GM23338 (cell line): ENCODE measurements at regions not wholly inside any gene's neighbourhood (a gene's known extent, or its start where the extent isn't known, plus 50 kb on each side); places are given as distances from the start of the nearest gene placed in this dataset.

Experiments used
- ATAC-seq: fragments of 200-7000 bp; cut with Tn5 transposase; 3 replicates; pipeline ENCODE4 v1.9.1; 2020
- DNase-seq: peaks from one replicate; pipeline ENCODE4 v3.0.0-alpha.2; 2015; ENCODE audit warnings: low spot score
- H2AFZ ChIP-seq: fragments of 200-600 bp; sonication (generic); 2 replicates; pipeline ENCODE4 v1.8.0; 2016; ENCODE audit warnings: antibody characterized with exemption, mild to moderate bottlenecking, moderate library complexity
- H3F3A ChIP-seq: fragments of 200-600 bp; sonication (generic); replicated peaks from 2 replicates; pipeline ENCODE4 v1.8.0; 2017; ENCODE audit warnings: antibody characterized with exemption, mixed run types, low read depth
- H3K27ac ChIP-seq: fragments of 200-600 bp; sonication (generic); 2 replicates; pipeline ENCODE4 v1.6.1; 2016; ENCODE audit warnings: low read depth
- H3K27me3 ChIP-seq: fragments of 200-600 bp; sonication (generic); 2 replicates; pipeline ENCODE4 v1.8.0; 2016; ENCODE audit warnings: mild to moderate bottlenecking, mixed run types, moderate library complexity; ENCODE audit not compliant: insufficient read depth
- H3K36me3 ChIP-seq: fragments of 200-600 bp; sonication (generic); 2 replicates; pipeline ENCODE4 v1.8.0; 2016; ENCODE audit warnings: mild to moderate bottlenecking; ENCODE audit not compliant: insufficient read depth
- H3K4me1 ChIP-seq: fragments of 200-600 bp; sonication (generic); 2 replicates; pipeline ENCODE4 v1.8.0; 2016; ENCODE audit warnings: mild to moderate bottlenecking, moderate library complexity; ENCODE audit not compliant: insufficient read depth
- H3K4me2 ChIP-seq: fragments of 200-600 bp; sonication (generic); 2 replicates; pipeline ENCODE4 v1.7.1; 2017; ENCODE audit warnings: mixed run types
- H3K4me3 ChIP-seq: fragments of 200-600 bp; sonication (generic); 2 replicates; pipeline ENCODE4 v1.6.1; 2016; ENCODE audit warnings: mixed run types
- H3K79me2 ChIP-seq: fragments of 200-600 bp; sonication (generic); replicated peaks from 2 replicates; pipeline ENCODE4 v1.8.0; 2017; ENCODE audit warnings: mild to moderate bottlenecking; ENCODE audit not compliant: insufficient read depth
- H3K9me2 ChIP-seq: fragments of 200-600 bp; sonication (generic); 2 replicates; pipeline ENCODE4 v1.8.0; 2017; ENCODE audit not compliant: insufficient read depth
- H4K20me1 ChIP-seq: fragments of 200-600 bp; sonication (generic); replicated peaks from 2 replicates; pipeline ENCODE4 v1.8.0; 2017; ENCODE audit warnings: mild to moderate bottlenecking; ENCODE audit not compliant: insufficient read depth
- H3K27ac Mint-ChIP-seq: 2 replicates; pipeline ENCODE4 v1.8.0; 2020; ENCODE audit warnings: inconsistent platforms, mild to moderate bottlenecking, moderate library complexity, mixed read lengths
- H3K27me3 Mint-ChIP-seq: 3 replicates; pipeline ENCODE4 v1.8.0; 2022; ENCODE audit warnings: low read depth, mild to moderate bottlenecking, moderate library complexity, mixed read lengths, inconsistent platforms; ENCODE audit not compliant: insufficient read depth, poor library complexity
- H3K36me3 Mint-ChIP-seq: 3 replicates; pipeline ENCODE4 v1.8.0; 2021; ENCODE audit warnings: low read depth, mild to moderate bottlenecking, inconsistent platforms, moderate library complexity, mixed read lengths
- H3K4me1 Mint-ChIP-seq: 3 replicates; pipeline ENCODE4 v1.8.0; 2020; ENCODE audit warnings: mild to moderate bottlenecking, inconsistent platforms, mixed read lengths
- H3K4me3 Mint-ChIP-seq: 3 replicates; pipeline ENCODE4 v1.8.0; 2021; ENCODE audit warnings: moderate library complexity, mild to moderate bottlenecking, inconsistent platforms, mixed read lengths
- H3K9me3 Mint-ChIP-seq: 3 replicates; pipeline ENCODE4 v1.8.0; 2020; ENCODE audit warnings: moderate library complexity, mild to moderate bottlenecking, inconsistent platforms, mixed read lengths
- CREB1 ChIP-seq: fragments of 250-450 bp; sonication (Bioruptor Pico); IDR thresholded peaks from 2 replicates; pipeline ENCODE4 v1.5.0; 2020; ENCODE audit warnings: low read depth, mild to moderate bottlenecking, moderate library complexity
- EZH2 ChIP-seq: fragments of 200-600 bp; sonication (generic); IDR thresholded peaks from one replicate; pipeline ENCODE4 v1.8.0; 2017; ENCODE audit warnings: antibody characterized with exemption, mild to moderate bottlenecking, low read depth; ENCODE audit not compliant: unreplicated experiment
- EZH2phosphoT487 ChIP-seq: fragments of 200-600 bp; sonication (generic); IDR thresholded peaks from one replicate; pipeline ENCODE4 v1.8.1; 2018; ENCODE audit warnings: antibody characterized with exemption; ENCODE audit not compliant: unreplicated experiment
- JUNB ChIP-seq: IDR thresholded peaks from one replicate; pipeline ENCODE4 v1.6.1; 2016; ENCODE audit warnings: antibody characterized with exemption; ENCODE audit not compliant: unreplicated experiment
- NANOG ChIP-seq: IDR thresholded peaks from 2 replicates; pipeline ENCODE4 v1.6.1; 2016; ENCODE audit warnings: antibody characterized with exemption, borderline replicate concordance
- POLR2AphosphoS5 ChIP-seq: IDR thresholded peaks from 2 replicates; pipeline ENCODE4 v1.6.1; 2016; ENCODE audit warnings: antibody characterized with exemption, low read depth
- STAT1 ChIP-seq: IDR thresholded peaks from one replicate; pipeline ENCODE4 v1.6.1; 2016; ENCODE audit warnings: antibody characterized with exemption; ENCODE audit not compliant: unreplicated experiment
- ZNF114 ChIP-seq: fragments of 250-450 bp; sonication (Bioruptor Pico); IDR thresholded peaks from 2 replicates; pipeline ENCODE4 v1.5.0; 2020; ENCODE audit warnings: mild to moderate bottlenecking, moderate library complexity
- ZNF331 ChIP-seq: fragments of 250-450 bp; sonication (Bioruptor Pico); IDR thresholded peaks from 2 replicates; pipeline ENCODE4 v1.5.0; 2020; ENCODE audit warnings: low read depth, mild to moderate bottlenecking, moderate library complexity
- TF ChIP-seq, protein P1 (sequence below): IDR thresholded peaks from 2 replicates; pipeline ENCODE4 v1.6.1; 2016; ENCODE audit warnings: antibody characterized with exemption
- TF ChIP-seq, protein P2 (sequence below): IDR thresholded peaks from one replicate; pipeline ENCODE4 v1.6.1; 2018; ENCODE audit warnings: antibody characterized with exemption; ENCODE audit not compliant: unreplicated experiment
- TF ChIP-seq, protein P3 (sequence below), 2 experiments: fragments of 200-600 bp in 1 of 2; sonication (generic) in 1 of 2; conservative IDR thresholded peaks; 2 replicates each; pipeline versions ENCODE4 v1.5.1 to v1.6.1; 2016 to 2017; ENCODE audit warnings: antibody characterized with exemption in 2 of 2, low read depth in 2 of 2, mild to moderate bottlenecking in 2 of 2, moderate library complexity in 1 of 2
- TF ChIP-seq, protein P4 (sequence below): fragments of 250-450 bp; sonication (Bioruptor Pico); IDR thresholded peaks from 2 replicates; pipeline ENCODE4 v1.5.0; 2020; ENCODE audit warnings: mild to moderate bottlenecking, moderate library complexity

DNA sequence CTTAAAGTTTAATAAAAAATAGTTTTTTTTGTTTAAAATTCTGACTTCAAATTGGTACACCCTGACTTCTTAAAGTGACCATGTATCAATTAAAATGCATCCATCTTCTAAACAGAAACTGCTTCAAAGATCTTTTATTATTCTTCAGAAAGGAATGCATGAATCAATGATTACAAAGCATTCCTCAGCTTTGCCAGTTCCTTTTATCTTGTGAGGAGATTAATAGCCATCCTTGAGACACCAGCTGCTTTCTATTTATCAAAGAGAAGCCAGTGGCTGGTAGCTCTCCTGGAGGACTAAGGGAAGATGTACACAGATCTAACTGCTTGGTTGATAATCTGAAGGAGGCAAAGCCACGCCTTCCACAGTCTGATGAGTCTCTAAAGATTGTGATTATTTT lies 2222.5 kb downstream of the LRRC4C start:
- Histone ChIP-seq H3K4me1 (no peaks in the 10 kb centered on the region), H3F3A (no peaks in the 10 kb centered on the region), H3K27ac (no peak overlapping the region), H3K4me3 (no peak overlapping the region), H3K36me3 (no peaks in the 10 kb centered on the region), H4K20me1 (no peaks in the 10 kb centered on the region), H3K27me3 (no peaks in the 10 kb centered on the region), H3K9me2 (no peaks in the 10 kb centered on the region), H3K4me2 (no peak overlapping the region), H3K79me2 (no peaks in the 10 kb centered on the region), H2AFZ (no peak overlapping the region)
- Mint-ChIP-seq H3K27ac (no peak overlapping the region), H3K36me3 (no peaks in the 10 kb centered on the region), H3K9me3 (no peaks in the 10 kb centered on the region; the same call in 2 of the 3 replicates), H3K4me3 (no peak overlapping the region), H3K4me1 (no peaks in the 10 kb centered on the region), H3K27me3 (no peaks in the 10 kb centered on the region)
- DNase-seq = no peak
- ATAC-seq = no peak
- no peak for TF ChIP-seq POLR2AphosphoS5
- no peak for TF ChIP-seq CREB1
- no peak for TF ChIP-seq EZH2
- no peak for TF ChIP-seq EZH2phosphoT487
- no peak for TF ChIP-seq STAT1
- no peak for TF ChIP-seq ZNF114
- TF ChIP-seq, protein P1, sequence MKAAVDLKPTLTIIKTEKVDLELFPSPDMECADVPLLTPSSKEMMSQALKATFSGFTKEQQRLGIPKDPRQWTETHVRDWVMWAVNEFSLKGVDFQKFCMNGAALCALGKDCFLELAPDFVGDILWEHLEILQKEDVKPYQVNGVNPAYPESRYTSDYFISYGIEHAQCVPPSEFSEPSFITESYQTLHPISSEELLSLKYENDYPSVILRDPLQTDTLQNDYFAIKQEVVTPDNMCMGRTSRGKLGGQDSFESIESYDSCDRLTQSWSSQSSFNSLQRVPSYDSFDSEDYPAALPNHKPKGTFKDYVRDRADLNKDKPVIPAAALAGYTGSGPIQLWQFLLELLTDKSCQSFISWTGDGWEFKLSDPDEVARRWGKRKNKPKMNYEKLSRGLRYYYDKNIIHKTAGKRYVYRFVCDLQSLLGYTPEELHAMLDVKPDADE = no peak
- TF ChIP-seq, protein P2, sequence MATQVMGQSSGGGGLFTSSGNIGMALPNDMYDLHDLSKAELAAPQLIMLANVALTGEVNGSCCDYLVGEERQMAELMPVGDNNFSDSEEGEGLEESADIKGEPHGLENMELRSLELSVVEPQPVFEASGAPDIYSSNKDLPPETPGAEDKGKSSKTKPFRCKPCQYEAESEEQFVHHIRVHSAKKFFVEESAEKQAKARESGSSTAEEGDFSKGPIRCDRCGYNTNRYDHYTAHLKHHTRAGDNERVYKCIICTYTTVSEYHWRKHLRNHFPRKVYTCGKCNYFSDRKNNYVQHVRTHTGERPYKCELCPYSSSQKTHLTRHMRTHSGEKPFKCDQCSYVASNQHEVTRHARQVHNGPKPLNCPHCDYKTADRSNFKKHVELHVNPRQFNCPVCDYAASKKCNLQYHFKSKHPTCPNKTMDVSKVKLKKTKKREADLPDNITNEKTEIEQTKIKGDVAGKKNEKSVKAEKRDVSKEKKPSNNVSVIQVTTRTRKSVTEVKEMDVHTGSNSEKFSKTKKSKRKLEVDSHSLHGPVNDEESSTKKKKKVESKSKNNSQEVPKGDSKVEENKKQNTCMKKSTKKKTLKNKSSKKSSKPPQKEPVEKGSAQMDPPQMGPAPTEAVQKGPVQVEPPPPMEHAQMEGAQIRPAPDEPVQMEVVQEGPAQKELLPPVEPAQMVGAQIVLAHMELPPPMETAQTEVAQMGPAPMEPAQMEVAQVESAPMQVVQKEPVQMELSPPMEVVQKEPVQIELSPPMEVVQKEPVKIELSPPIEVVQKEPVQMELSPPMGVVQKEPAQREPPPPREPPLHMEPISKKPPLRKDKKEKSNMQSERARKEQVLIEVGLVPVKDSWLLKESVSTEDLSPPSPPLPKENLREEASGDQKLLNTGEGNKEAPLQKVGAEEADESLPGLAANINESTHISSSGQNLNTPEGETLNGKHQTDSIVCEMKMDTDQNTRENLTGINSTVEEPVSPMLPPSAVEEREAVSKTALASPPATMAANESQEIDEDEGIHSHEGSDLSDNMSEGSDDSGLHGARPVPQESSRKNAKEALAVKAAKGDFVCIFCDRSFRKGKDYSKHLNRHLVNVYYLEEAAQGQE = no peak
- TF ChIP-seq, protein P3, sequence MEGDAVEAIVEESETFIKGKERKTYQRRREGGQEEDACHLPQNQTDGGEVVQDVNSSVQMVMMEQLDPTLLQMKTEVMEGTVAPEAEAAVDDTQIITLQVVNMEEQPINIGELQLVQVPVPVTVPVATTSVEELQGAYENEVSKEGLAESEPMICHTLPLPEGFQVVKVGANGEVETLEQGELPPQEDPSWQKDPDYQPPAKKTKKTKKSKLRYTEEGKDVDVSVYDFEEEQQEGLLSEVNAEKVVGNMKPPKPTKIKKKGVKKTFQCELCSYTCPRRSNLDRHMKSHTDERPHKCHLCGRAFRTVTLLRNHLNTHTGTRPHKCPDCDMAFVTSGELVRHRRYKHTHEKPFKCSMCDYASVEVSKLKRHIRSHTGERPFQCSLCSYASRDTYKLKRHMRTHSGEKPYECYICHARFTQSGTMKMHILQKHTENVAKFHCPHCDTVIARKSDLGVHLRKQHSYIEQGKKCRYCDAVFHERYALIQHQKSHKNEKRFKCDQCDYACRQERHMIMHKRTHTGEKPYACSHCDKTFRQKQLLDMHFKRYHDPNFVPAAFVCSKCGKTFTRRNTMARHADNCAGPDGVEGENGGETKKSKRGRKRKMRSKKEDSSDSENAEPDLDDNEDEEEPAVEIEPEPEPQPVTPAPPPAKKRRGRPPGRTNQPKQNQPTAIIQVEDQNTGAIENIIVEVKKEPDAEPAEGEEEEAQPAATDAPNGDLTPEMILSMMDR (conservative IDR thresholded peaks at IDR 0.05; ENCODE audit: low read depth in 2 of 2) = no peak
- no peak for TF ChIP-seq JUNB
- TF ChIP-seq, protein P4, sequence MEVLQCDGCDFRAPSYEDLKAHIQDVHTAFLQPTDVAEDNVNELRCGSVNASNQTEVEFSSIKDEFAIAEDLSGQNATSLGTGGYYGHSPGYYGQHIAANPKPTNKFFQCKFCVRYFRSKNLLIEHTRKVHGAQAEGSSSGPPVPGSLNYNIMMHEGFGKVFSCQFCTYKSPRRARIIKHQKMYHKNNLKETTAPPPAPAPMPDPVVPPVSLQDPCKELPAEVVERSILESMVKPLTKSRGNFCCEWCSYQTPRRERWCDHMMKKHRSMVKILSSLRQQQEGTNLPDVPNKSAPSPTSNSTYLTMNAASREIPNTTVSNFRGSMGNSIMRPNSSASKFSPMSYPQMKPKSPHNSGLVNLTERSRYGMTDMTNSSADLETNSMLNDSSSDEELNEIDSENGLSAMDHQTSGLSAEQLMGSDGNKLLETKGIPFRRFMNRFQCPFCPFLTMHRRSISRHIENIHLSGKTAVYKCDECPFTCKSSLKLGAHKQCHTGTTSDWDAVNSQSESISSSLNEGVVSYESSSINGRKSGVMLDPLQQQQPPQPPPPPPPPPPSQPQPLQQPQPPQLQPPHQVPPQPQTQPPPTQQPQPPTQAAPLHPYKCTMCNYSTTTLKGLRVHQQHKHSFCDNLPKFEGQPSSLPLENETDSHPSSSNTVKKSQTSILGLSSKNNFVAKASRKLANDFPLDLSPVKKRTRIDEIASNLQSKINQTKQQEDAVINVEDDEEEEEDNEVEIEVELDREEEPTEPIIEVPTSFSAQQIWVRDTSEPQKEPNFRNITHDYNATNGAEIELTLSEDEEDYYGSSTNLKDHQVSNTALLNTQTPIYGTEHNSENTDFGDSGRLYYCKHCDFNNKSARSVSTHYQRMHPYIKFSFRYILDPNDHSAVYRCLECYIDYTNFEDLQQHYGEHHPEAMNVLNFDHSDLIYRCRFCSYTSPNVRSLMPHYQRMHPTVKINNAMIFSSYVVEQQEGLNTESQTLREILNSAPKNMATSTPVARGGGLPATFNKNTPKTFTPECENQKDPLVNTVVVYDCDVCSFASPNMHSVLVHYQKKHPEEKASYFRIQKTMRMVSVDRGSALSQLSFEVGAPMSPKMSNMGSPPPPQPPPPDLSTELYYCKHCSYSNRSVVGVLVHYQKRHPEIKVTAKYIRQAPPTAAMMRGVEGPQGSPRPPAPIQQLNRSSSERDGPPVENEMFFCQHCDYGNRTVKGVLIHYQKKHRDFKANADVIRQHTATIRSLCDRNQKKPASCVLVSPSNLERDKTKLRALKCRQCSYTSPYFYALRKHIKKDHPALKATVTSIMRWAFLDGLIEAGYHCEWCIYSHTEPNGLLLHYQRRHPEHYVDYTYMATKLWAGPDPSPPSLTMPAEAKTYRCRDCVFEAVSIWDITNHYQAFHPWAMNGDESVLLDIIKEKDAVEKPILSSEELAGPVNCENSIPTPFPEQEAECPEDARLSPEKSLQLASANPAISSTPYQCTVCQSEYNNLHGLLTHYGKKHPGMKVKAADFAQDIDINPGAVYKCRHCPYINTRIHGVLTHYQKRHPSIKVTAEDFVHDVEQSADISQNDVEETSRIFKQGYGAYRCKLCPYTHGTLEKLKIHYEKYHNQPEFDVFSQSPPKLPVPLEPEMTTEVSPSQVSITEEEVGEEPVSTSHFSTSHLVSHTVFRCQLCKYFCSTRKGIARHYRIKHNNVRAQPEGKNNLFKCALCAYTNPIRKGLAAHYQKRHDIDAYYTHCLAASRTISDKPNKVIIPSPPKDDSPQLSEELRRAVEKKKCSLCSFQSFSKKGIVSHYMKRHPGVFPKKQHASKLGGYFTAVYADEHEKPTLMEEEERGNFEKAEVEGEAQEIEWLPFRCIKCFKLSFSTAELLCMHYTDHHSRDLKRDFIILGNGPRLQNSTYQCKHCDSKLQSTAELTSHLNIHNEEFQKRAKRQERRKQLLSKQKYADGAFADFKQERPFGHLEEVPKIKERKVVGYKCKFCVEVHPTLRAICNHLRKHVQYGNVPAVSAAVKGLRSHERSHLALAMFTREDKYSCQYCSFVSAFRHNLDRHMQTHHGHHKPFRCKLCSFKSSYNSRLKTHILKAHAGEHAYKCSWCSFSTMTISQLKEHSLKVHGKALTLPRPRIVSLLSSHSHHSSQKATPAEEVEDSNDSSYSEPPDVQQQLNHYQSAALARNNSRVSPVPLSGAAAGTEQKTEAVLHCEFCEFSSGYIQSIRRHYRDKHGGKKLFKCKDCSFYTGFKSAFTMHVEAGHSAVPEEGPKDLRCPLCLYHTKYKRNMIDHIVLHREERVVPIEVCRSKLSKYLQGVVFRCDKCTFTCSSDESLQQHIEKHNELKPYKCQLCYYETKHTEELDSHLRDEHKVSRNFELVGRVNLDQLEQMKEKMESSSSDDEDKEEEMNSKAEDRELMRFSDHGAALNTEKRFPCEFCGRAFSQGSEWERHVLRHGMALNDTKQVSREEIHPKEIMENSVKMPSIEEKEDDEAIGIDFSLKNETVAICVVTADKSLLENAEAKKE (CRISPR knock-in tag) = no peak
- no peak for TF ChIP-seq ZNF331 (CRISPR knock-in tag)
- TF ChIP-seq NANOG = no peak
